HFFc6 (cell line): ENCODE measurements at regions not wholly inside any gene's neighbourhood (a gene's known extent, or its start where the extent isn't known, plus 50 kb on each side); places are given as distances from the start of the nearest gene placed in this dataset.

ENCODE experiments used
- DNase-seq: peaks from one replicate; pipeline ENCODE4 v3.0.0-alpha.2; 2018
- H3K27ac Mint-ChIP-seq: 2 replicates; pipeline ENCODE4 v1.8.0; 2020; ENCODE audit warnings: mild to moderate bottlenecking, mixed read lengths
- H3K27me3 Mint-ChIP-seq: 2 replicates; pipeline ENCODE4 v1.8.0; 2021; ENCODE audit warnings: mild to moderate bottlenecking, moderate library complexity, mixed read lengths; ENCODE audit not compliant: insufficient read depth
- H3K36me3 Mint-ChIP-seq: 2 replicates; pipeline ENCODE4 v1.8.0; 2021; ENCODE audit warnings: low read depth, mixed read lengths
- H3K4me1 Mint-ChIP-seq: 2 replicates; pipeline ENCODE4 v1.8.0; 2020; ENCODE audit warnings: low read depth, mixed read lengths
- H3K4me3 Mint-ChIP-seq: 2 replicates; pipeline ENCODE4 v1.8.0; 2020; ENCODE audit warnings: mild to moderate bottlenecking, moderate library complexity, mixed read lengths
- H3K9me3 Mint-ChIP-seq: 2 replicates; pipeline ENCODE4 v1.8.0; 2020; ENCODE audit warnings: mild to moderate bottlenecking, mixed read lengths
- CTCF ChIP-seq: fragments of 200-600 bp; sonication (generic); IDR thresholded peaks from 2 replicates; pipeline ENCODE4 v1.5.0; 2021; ENCODE audit warnings: antibody characterized with exemption, mild to moderate bottlenecking

DNA sequence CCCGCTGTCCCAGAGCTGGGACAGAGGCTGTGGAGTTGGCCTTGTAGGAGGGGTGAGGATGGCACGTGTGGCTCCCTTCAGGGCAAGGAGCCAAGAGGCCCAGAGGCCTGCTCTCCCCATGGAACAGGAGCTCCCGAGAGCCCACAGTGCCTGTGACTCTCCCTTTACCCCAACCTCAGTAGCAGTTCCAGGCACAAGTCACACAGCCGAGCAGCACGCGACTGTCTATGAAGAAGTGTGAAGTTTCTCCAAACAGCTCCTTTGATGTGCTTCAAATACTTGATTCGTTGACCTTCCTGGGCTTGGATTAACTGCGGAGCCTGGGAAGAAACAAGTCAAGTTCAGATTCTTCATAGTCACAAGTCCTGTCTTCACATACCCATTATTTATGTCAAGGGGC lies 208.7 kb downstream of the IRX2 start:
- DNase-seq = no peak
- Mint-ChIP-seq H3K36me3 (no peaks in the 10 kb centered on the region), H3K4me3 (no peak overlapping the region), H3K4me1 (no peaks in the 10 kb centered on the region), H3K27me3 (peaks cover 3% of the 10 kb centered on the region; the same call in 1 of the 2 replicates), H3K9me3 (peaks cover 39% of the 10 kb centered on the region), H3K27ac (no peak overlapping the region)
- no peak for TF ChIP-seq CTCF

- no peak overlapping the region for H3K4me3 Mint-ChIP-seq
- no peak for DNase-seq
- no peak overlapping the region for H3K27ac Mint-ChIP-seq
- no peaks in the 10 kb centered on the region for H3K4me1 Mint-ChIP-seq
- peaks cover 34% of the 10 kb centered on the region for H3K9me3 Mint-ChIP-seq
- H3K27me3 Mint-ChIP-seq = peaks cover 3% of the 10 kb centered on the region; the same call in 1 of the 2 replicates
- H3K36me3 Mint-ChIP-seq = no peaks in the 10 kb centered on the region
- TF ChIP-seq CTCF = no peak
These were observed 209.5 kb downstream of the IRX2 start for GRCh38 chr5:2542026-2542425.

DNA sequence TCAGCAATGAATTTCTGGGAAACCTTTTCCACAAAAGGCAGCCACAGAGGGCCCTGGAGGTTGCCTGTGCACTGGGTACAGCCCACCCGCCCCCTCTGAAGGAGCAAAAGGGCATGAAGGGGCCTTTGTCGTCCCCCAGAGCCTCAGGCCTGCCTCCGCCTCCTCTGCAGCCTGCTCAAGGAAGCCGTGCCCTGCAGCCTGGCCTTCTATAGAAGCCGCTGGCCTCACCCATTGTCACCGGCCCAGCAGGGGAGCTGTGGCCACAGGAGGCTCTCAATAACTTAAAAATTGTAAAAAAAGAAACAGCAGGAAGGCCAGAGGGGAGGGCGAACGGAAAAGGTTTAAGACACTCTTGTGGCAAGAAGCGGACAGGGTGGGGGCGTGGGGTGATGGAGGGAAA lies 213.3 kb downstream of the IRX2 start:
- no peak overlapping the region for H3K4me3 Mint-ChIP-seq
- no peak overlapping the region for H3K27ac Mint-ChIP-seq
- H3K27me3 Mint-ChIP-seq = peaks cover 3% of the 10 kb centered on the region; the same call in 1 of the 2 replicates
- TF ChIP-seq CTCF = no peak
- H3K4me1 Mint-ChIP-seq = no peaks in the 10 kb centered on the region
- H3K9me3 Mint-ChIP-seq = peaks cover 32% of the 10 kb centered on the region
- DNase-seq = no peak
- no peaks in the 10 kb centered on the region for H3K36me3 Mint-ChIP-seq

DNA sequence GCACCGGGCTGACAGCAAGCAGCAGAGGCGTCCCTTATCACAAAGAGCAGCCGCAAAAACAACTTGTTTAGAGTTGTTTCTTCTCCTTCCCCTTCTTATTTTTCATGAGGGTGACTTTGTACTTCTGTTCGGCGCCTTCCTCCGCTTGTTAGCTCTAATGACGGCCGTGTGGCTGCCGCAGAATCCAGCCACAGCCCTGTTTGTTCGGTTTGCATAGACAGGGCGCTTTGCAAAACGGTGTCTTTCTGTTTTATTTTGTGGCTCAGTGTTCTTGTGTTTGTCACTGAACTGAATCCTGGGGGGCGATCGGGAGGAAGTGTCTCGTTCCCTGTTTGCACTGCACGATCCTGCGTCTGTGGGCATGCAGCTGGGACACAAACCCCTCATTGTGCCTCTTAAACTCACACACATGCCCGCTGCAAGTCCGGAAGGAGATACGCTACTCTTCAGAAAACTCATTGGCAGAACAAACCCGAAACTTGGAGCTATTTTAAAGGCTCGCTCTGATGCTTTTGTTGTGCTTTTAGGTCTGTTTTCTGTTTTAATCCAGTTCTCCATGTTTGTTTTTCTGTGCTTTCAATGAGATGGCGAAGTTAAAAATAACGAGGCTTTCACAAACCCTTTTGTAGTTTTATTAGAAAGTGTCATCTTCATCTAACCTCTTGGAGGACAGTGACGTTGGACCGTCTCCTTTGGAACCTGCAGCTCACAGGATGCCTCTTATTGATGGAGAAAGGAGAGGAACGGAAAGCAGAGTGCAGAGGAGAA lies 213.9 kb downstream of the IRX2 start:
- peaks cover 3% of the 10 kb centered on the region; the same call in 1 of the 2 replicates for H3K27me3 Mint-ChIP-seq
- DNase-seq = no peak
- no peaks in the 10 kb centered on the region for H3K36me3 Mint-ChIP-seq
- H3K4me3 Mint-ChIP-seq = no peak overlapping the region
- no peak for TF ChIP-seq CTCF
- H3K27ac Mint-ChIP-seq = no peak overlapping the region
- peaks cover 36% of the 10 kb centered on the region for H3K9me3 Mint-ChIP-seq
- H3K4me1 Mint-ChIP-seq = no peaks in the 10 kb centered on the region

GRCh38 chr5:2536632-2537377 lies 214.7 kb downstream of the IRX2 start:
- Mint-ChIP-seq H3K4me1 (no peaks in the 10 kb centered on the region), H3K4me3 (no peak overlapping the region), H3K9me3 (peaks cover 35% of the 10 kb centered on the region), H3K36me3 (no peaks in the 10 kb centered on the region), H3K27me3 (peaks cover 3% of the 10 kb centered on the region; the same call in 1 of the 2 replicates), H3K27ac (no peak overlapping the region)
- no peak for TF ChIP-seq CTCF
- no peak for DNase-seq
